H9 (cell line): ENCODE measurements at regions not wholly inside any gene's neighbourhood (a gene's known extent, or its start where the extent isn't known, plus 50 kb on each side); places are given as distances from the start of the nearest gene placed in this dataset.

Experiments
- DNase-seq: peaks from one replicate; pipeline ENCODE4 v3.0.0-alpha.2; 2017
- H2AFZ ChIP-seq: one replicate; pipeline ENCODE4 v1.6.1; 2013; ENCODE audit warnings: mild to moderate bottlenecking, low read length, control low read depth, moderate library complexity
- H2AK5ac ChIP-seq: 2 replicates; pipeline ENCODE4 v1.6.1; 2013; ENCODE audit warnings: low read length, control low read depth, mixed read lengths; ENCODE audit not compliant: insufficient read length
- H2BK120ac ChIP-seq: one replicate; pipeline ENCODE4 v1.6.1; 2013; ENCODE audit warnings: low read depth, mild to moderate bottlenecking, low read length, control low read depth, inconsistent platforms; ENCODE audit not compliant: poor library complexity, severe bottlenecking
- H2BK12ac ChIP-seq: 2 replicates; pipeline ENCODE4 v1.6.1; 2013; ENCODE audit warnings: low read length, control low read depth, mixed read lengths, low read depth; ENCODE audit not compliant: insufficient read length
- H2BK15ac ChIP-seq: 2 replicates; pipeline ENCODE4 v1.6.1; 2013; ENCODE audit warnings: low read depth, low read length, control low read depth
- H2BK20ac ChIP-seq: one replicate; pipeline ENCODE4 v1.6.1; 2013; ENCODE audit warnings: low read depth, mild to moderate bottlenecking, low read length, control low read depth, inconsistent platforms; ENCODE audit not compliant: poor library complexity, severe bottlenecking
- H2BK5ac ChIP-seq: 2 replicates; pipeline ENCODE4 v1.6.1; 2013; ENCODE audit warnings: low read length, control low read depth, mixed read lengths; ENCODE audit not compliant: insufficient read length
- H3K14ac ChIP-seq: 2 replicates; pipeline ENCODE4 v1.6.1; 2013; ENCODE audit warnings: low read length, control low read depth; ENCODE audit not compliant: insufficient read depth
- H3K18ac ChIP-seq: 2 replicates; pipeline ENCODE4 v1.6.1; 2013; ENCODE audit warnings: low read depth, mild to moderate bottlenecking, mixed read lengths, low read length, control low read depth; ENCODE audit not compliant: insufficient read length
- H3K23ac ChIP-seq: 2 replicates; pipeline ENCODE4 v1.6.1; 2013; ENCODE audit warnings: low read length, control low read depth, mixed read lengths, low read depth; ENCODE audit not compliant: insufficient read length
- H3K23me2 ChIP-seq: 2 replicates; pipeline ENCODE4 v1.6.1; 2013; ENCODE audit warnings: low read depth, mild to moderate bottlenecking, mixed read lengths, low read length, control low read depth; ENCODE audit not compliant: insufficient read length, poor library complexity, severe bottlenecking
- H3K27ac ChIP-seq: 2 replicates; pipeline ENCODE4 v1.5.1; 2013; ENCODE audit warnings: low read length, control low read depth, mixed read lengths, low read depth; ENCODE audit not compliant: insufficient read length
- H3K27me3 ChIP-seq: 2 replicates; pipeline ENCODE4 v1.6.1; 2013; ENCODE audit warnings: low read length, control low read depth, inconsistent platforms; ENCODE audit not compliant: insufficient read depth
- H3K4ac ChIP-seq: 2 replicates; pipeline ENCODE4 v1.6.1; 2013; ENCODE audit warnings: low read depth, mild to moderate bottlenecking, control low read depth, inconsistent platforms, low read length, moderate library complexity
- H3K4me1 ChIP-seq: 2 replicates; pipeline ENCODE4 v1.6.1; 2013; ENCODE audit warnings: low read length, control low read depth, inconsistent platforms; ENCODE audit not compliant: insufficient read depth
- H3K4me2 ChIP-seq: 2 replicates; pipeline ENCODE4 v1.6.1; 2013; ENCODE audit warnings: low read length, control low read depth, mixed read lengths; ENCODE audit not compliant: insufficient read length, insufficient read depth
- H3K56ac ChIP-seq: 2 replicates; pipeline ENCODE4 v1.6.1; 2013; ENCODE audit warnings: low read depth, mild to moderate bottlenecking, mixed read lengths, low read length, control low read depth; ENCODE audit not compliant: insufficient read length
- H3K79me1 ChIP-seq: 2 replicates; pipeline ENCODE4 v1.6.1; 2013; ENCODE audit warnings: low read depth, mild to moderate bottlenecking, moderate library complexity, low read length, control low read depth, inconsistent platforms; ENCODE audit not compliant: insufficient read depth, poor library complexity, severe bottlenecking
- H3K79me2 ChIP-seq: 2 replicates; pipeline ENCODE4 v1.6.1; 2013; ENCODE audit warnings: low read length, control low read depth, inconsistent platforms; ENCODE audit not compliant: insufficient read depth
- H3K9ac ChIP-seq: 2 replicates; pipeline ENCODE4 v1.6.1; 2013; ENCODE audit warnings: low read length, control low read depth, mixed read lengths; ENCODE audit not compliant: insufficient read length; ENCODE audit errors: extremely low read depth
- H3K9me3 ChIP-seq: one replicate; pipeline ENCODE4 v1.6.1; 2013; ENCODE audit warnings: low read depth, low read length, inconsistent platforms; ENCODE audit not compliant: control insufficient read depth
- H3T11ph ChIP-seq: one replicate; pipeline ENCODE4 v1.6.1; 2013; ENCODE audit warnings: mild to moderate bottlenecking, low read length, control low read depth, inconsistent platforms
- H4K20me1 ChIP-seq: one replicate; pipeline ENCODE4 v1.6.1; 2013; ENCODE audit not compliant: control insufficient read depth, insufficient read length, insufficient read depth
- H4K5ac ChIP-seq: 2 replicates; pipeline ENCODE4 v1.6.1; 2013; ENCODE audit warnings: low read depth, mild to moderate bottlenecking, mixed read lengths, low read length, control low read depth; ENCODE audit not compliant: insufficient read length
- H4K8ac ChIP-seq: replicated peaks from 2 replicates; pipeline ENCODE4 v1.6.1; 2013; ENCODE audit warnings: low read length, control low read depth, mixed read lengths, low read depth; ENCODE audit not compliant: insufficient read length
- H4K91ac ChIP-seq: 2 replicates; pipeline ENCODE4 v1.6.1; 2013; ENCODE audit warnings: low read depth, mild to moderate bottlenecking, moderate library complexity, mixed read lengths, low read length, control low read depth; ENCODE audit not compliant: insufficient read length
- H3K27ac Mint-ChIP-seq, 3 experiments: 2 replicates in 2 of 3; 3 replicates in 1 of 3; pipeline ENCODE4 v1.8.0; 2020 to 2021; ENCODE audit warnings: mixed read lengths in 3 of 3, mild to moderate bottlenecking in 1 of 3, moderate library complexity in 1 of 3
- H3K27me3 Mint-ChIP-seq: 2 replicates; pipeline ENCODE4 v1.8.0; 2021; ENCODE audit warnings: low read depth, mild to moderate bottlenecking, moderate library complexity, mixed read lengths
- H3K36me3 Mint-ChIP-seq, 3 experiments: 2 replicates in 2 of 3; 3 replicates in 1 of 3; pipeline ENCODE4 v1.8.0; 2020 to 2021; ENCODE audit warnings: low read depth in 3 of 3, mixed read lengths in 3 of 3; ENCODE audit not compliant: insufficient read depth in 1 of 3
- H3K4me1 Mint-ChIP-seq, 2 experiments: 2 replicates each; pipeline ENCODE4 v1.8.0; 2020; ENCODE audit warnings: mixed read lengths in 2 of 2
- H3K4me3 Mint-ChIP-seq, 2 experiments: 2 replicates in 1 of 2; 3 replicates in 1 of 2; pipeline ENCODE4 v1.8.0; 2020 to 2021; ENCODE audit warnings: mild to moderate bottlenecking in 2 of 2, mixed read lengths in 2 of 2, moderate library complexity in 1 of 2
- H3K9me3 Mint-ChIP-seq, 2 experiments: 2 replicates in 1 of 2; 3 replicates in 1 of 2; pipeline ENCODE4 v1.8.0; 2020; ENCODE audit warnings: mild to moderate bottlenecking in 2 of 2, mixed read lengths in 2 of 2, moderate library complexity in 1 of 2
- CTCF ChIP-seq: fragments of 200-600 bp; sonication (generic); conservative IDR thresholded peaks from 3 replicates; pipeline ENCODE4 v1.8.0; 2021; ENCODE audit warnings: antibody characterized with exemption, mild to moderate bottlenecking
- WGBS: extraction: QIAGEN DNeasy Blood & Tissue Kit; methylation state at CpG from one replicate; pipeline ENCODE4 v1.1.7; 2013; ENCODE audit warnings: missing lambda C conversion rate, low lambda C conversion rate, mixed read lengths; ENCODE audit not compliant: insufficient read length; ENCODE audit errors: extremely low coverage; 5-methylcytosine and 5-hydroxymethylcytosine counted together

DNA sequence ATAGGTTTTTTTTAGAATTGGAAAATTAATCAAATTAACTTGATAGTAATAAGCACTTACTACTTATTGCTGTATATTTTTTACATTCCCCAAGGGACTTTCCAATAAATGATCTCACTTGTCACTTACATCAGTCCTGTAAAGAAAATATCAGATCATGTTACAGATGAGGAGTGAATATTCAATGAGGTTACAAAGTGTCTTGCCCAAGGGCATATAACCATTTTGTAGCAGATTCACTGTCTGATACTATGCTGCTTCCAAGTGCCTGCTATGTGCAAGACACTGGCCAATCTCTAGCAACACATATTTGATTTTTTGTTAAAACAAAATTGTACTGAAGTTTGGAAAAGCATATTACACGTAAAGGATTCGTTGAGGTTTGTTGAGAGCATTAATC, 1287.7 kb downstream of the FAM133A start:
- Histone ChIP-seq H3K79me2 (no peaks in the 10 kb centered on the region), H2AFZ (no peak overlapping the region), H3K4me1 (no peaks in the 10 kb centered on the region), H2BK120ac (no peak overlapping the region), H2BK20ac (no peak overlapping the region), H3K14ac (no peak overlapping the region), H4K5ac (no peak overlapping the region), H4K91ac (no peak overlapping the region), H3K23ac (no peak overlapping the region), H3K4ac (no peak overlapping the region), H4K8ac (no peak overlapping the region), H3K4me2 (no peak overlapping the region), H2AK5ac (no peak overlapping the region), H3K9me3 (no peaks in the 10 kb centered on the region), H2BK12ac (no peak overlapping the region), H3K56ac (no peak overlapping the region), H3T11ph (no peak overlapping the region), H2BK15ac (no peak overlapping the region), H3K9ac (no peak overlapping the region), H3K23me2 (no peaks in the 10 kb centered on the region), H3K18ac (no peak overlapping the region), H4K20me1 (no peaks in the 10 kb centered on the region), H3K27me3 (no peaks in the 10 kb centered on the region), H3K79me1 (no peaks in the 10 kb centered on the region), H3K27ac (no peak overlapping the region), H2BK5ac (no peak overlapping the region)
- no CpG with 5 or more reads among the region's 2 CpGs for WGBS
- Mint-ChIP-seq H3K4me1 (peaks cover 0 to 3% of the 10 kb centered on the region in 2 experiments; a peak in 2 of 4 replicates), H3K36me3 (peaks cover 0 to 15% (median 0%) of the 10 kb centered on the region in 3 experiments; a peak in 2 of 7 replicates), H3K27ac (no peak overlapping the region), H3K9me3 (peaks cover 0 to 4% of the 10 kb centered on the region in 2 experiments; a peak in 2 of 5 replicates), H3K4me3 (no peak overlapping the region), H3K27me3 (no peaks in the 10 kb centered on the region)
- no peak for DNase-seq
- no peak for TF ChIP-seq CTCF
